Stimulated activated CD4-positive, alpha-beta T cell treated with anti-CD3 and anti-CD28 coated beads, Interleukin-1b, Interleukin-23, amount 100 ng/mL, for 4 hours (primary cell): ENCODE measurements at regions not wholly inside any gene's neighbourhood (a gene's known extent, or its start where the extent isn't known, plus 50 kb on each side); places are given as distances from the start of the nearest gene placed in this dataset.

ENCODE experiments used
- DNase-seq, 2 donors: peaks; one replicate each; pipeline ENCODE4 v3.0.0-alpha.2; 2020; ENCODE audit warnings: low read depth in 2 of 2

DNA sequence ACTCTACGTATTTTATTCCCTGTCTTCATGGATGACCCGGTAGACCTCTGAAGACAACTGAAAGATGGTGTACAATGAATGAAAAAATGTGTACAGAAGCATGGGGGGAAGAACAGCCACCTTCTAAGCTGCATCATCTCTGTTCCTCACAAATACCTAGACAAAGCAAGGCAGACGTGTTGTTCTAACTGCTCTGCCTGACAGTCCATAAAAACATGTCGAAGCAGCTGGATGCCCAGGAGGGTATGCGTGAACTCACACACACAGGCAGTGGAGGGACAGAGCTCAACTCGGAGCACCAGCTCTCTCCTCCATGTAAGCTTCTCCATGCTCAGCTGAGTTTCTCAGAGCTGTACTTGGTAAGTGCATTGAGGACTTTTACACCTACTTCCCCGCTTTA is 327.4 kb downstream of the CTTN start:
- no peak for DNase-seq

GRCh38 chr11:70727021-70727420 is 328.7 kb downstream of the CTTN start:
- DNase-seq = no peak

DNA sequence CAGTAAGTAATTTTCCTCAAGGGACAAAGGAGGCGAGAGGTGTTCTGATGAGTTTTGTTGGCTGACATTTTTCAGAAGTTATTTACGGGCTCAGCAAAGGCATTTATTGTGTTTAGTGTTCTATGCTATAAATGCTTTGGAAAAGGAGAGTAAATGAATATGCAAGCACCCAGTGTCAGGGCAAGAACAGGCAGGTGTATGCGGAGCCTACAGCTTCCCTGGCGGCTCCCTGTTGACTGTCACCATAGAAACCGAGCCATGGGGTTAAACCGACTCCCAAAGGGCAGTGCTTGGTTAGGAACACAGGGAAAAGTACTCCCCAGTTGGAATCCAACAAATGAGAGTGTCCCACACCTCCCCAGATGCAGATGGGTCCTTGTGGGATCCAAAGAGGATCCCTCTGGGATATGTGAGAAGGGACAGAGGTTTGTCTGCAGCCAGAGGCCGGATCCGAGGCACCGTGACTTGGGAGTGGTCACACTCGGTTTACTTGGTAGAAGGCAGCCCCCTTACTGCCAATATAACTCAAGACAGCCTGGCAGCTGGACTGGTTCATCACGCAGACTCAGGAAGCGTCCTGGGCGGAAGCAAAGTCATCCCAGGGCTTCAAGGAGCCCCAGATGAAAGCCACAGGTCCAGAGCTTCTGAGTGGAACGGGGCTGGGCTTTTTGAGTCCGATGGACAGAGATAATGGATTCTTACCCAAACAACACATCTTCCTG is 329.7 kb downstream of the CTTN start:
- no peak for DNase-seq

DNA sequence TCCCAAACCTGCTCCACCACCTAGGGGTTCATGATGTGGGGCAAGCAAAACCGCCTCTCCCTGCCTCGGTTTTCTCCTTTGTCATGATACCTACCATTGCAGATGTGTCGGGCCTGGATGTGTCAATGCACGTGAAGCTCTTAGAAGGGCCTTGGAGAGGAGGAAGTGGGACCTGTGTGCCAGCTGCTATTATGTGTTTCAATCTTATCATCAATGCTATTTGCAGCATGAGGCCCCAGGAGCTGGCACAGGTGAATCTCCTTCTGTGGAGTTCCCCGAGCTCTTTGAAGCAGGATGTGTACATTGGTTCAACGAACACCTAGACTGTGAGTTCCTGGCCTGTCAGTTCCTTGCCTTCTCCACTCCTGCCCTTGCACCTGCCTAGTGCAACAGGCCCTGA is 331.6 kb downstream of the CTTN start:
- no peak for DNase-seq

- DNase-seq = no peak
Observed at GRCh38 chr11:70730411-70730810, 332.1 kb downstream of the CTTN start.

GRCh38 chr11:70731271-70732022 is 333.1 kb downstream of the CTTN start:
- DNase-seq = no peak

- DNase-seq = no peak
Observed at GRCh38 chr11:70732023-70732880, 333.9 kb downstream of the CTTN start.

- no peak for DNase-seq
Observed at GRCh38 chr11:70732881-70733196, 334.5 kb downstream of the CTTN start.

DNA sequence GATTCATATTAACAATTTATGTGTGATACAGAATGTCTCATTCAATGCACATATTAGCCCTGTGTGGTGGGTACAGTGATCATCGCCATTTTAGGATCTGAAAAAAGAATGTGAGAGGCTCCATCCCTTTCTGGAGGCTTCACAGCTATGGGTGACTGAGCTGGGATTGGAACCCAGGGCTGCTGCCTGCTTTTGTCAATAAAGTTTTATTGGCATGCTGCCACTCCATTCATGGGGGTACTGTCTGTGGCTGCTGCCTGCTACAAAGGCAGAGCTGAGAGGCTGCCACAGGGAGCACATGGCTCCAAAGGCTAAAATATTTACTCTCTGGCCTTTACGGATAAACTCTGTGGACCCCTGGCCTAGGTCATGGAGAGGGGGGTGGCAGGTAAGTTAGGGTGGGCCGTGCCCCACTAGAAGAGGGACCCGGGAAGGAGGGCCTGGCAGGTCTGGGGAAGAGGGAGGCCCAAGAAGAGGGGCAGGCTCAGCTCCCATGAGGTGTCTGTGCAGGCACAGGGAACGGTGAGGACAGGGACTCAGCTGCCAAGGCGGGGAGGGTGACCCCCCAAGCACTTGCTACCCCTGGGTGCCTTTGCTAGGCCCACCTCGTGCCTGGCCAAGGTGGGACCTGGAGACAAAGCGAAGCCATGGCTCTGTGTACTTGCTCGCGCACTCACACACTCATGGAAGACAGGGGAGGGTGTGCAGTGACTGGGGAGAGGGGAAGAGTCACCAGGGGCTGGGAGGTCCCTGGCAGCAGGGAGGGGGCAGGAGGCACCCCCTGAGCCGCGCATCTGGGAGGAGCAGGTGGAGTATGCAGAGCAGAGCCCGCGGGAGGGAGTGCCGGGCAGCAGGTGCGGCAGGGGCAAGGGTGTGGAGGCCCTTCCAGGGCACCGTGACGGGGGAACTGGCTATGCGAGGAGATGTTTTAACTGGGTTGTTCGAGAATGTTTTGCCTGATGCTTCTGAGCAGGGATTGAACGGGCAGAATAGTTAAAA is 335.3 kb downstream of the CTTN start:
- no peak for DNase-seq

DNA sequence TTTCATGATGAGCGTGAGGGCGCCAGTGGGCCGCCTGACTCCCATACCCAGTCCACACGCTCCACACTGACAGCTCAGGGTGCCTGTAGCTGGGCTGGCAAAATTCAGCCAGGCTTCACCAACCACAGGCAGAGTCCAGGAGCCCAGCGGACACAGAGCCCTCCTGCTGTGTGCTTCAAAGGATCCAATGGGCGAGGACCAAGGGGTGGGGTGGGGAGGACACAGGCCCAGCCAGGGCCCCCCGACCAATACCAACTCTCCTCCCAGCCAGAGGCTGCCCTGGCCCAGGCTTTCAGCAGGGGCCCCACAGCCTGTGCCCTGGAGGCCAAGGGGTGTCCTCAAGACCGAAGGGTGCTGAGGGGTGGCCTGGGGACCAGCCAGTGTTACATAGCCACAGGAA is 336.1 kb downstream of the CTTN start:
- no peak for DNase-seq

- no peak for DNase-seq
Observed at GRCh38 chr11:70734911-70735310, 336.6 kb downstream of the CTTN start.

- DNase-seq = no peak
Observed at GRCh38 chr11:70735976-70736375, 337.6 kb downstream of the CTTN start.

- no peak for DNase-seq
Observed at GRCh38 chr11:70736461-70736860, 338.1 kb downstream of the CTTN start.

DNA sequence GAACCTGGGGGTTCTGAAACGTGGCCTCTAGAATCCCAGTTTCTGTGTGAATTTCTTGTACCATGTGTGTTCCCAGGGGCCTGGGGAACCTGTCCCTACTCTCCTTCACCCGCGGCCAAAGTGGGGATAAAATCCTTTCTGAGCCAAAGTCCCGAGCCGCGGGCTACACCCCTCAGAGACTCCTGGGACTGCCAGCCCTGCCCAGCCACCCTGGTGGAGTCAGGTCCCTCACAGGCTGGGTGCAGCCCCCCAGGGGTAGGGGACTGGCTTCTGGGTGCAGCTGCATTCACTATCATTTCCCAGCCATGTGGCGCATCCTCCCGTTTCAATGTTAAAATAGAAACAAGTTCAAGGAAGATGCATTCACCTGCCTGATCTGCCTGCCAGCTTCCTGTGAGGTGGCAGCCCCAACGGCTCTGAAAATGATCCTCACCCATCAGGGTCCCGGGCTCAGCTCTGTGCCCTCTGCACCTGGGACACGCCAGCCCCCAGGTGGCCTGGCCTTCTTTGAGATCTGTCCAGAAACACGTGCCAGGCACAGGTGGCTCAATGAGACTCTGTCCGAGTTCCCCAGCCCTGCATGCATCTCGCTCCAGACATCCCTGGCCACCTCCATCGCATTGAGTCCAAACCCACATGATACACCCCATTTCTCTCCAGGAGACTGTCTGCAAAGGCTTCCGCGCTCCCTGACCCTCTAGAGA is 338.8 kb downstream of the CTTN start:
- DNase-seq = no peak

GRCh38 chr11:70737816-70738630 is 339.7 kb downstream of the CTTN start:
- no peak for DNase-seq

- DNase-seq = no peak
Observed at GRCh38 chr11:70738661-70739060, 340.3 kb downstream of the CTTN start.

GRCh38 chr11:70739091-70739490 is 340.8 kb downstream of the CTTN start:
- no peak for DNase-seq

DNA sequence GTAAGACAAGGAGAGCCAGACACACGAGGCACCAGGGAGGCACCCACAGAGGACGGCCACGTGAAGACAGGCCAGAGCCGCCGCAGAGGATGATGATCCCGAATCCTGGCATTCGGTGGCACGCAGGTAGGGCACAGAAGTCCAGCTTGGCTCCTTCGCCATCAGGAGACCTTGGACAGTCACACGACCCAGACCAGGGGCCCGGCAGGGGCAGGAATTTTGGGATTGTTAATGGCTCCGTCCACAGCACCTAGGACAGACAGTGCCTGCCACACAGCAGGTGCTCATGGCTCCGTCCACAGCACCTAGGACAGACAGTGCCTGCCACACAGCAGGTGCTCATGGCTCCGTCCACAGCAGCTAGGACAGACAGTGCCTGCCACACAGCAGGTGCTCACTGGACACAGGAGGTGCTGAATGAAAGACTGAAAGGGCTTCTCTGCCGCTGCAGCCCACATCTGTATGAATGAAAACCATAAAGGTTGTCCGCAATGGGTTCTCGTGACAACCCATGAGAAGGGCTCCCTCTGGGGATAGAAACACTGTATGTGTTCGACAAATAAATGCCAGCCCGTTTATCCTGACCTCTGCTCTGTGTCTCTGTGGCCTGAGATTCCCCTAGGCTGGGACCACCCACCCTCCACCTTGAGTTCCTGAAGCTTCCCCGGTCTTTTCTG is 341.6 kb downstream of the CTTN start:
- DNase-seq = no peak

- no peak for DNase-seq
Observed at GRCh38 chr11:70740488-70740851, 342.1 kb downstream of the CTTN start.
